Activated naive CD4-positive, alpha-beta T cell treated with anti-CD3 and anti-CD28 coated beads, Interleukin-2, amount 50 U/mL, for 72 hours (primary cell): ENCODE measurements at regions not wholly inside any gene's neighbourhood (a gene's known extent, or its start where the extent isn't known, plus 50 kb on each side); places are given as distances from the start of the nearest gene placed in this dataset.

Source experiments
- ATAC-seq, 2 donors: fragments of 150-1000 bp; cut with Tn5 transposase; 2 replicates each; pipeline ENCODE4 v1.10.0; 2021; ENCODE audit warnings: mild to moderate bottlenecking in 2 of 2, moderate library complexity in 2 of 2
- DNase-seq, 2 donors: peaks; one replicate each; pipeline ENCODE4 v3.0.0; 2021 to 2022; ENCODE audit warnings: low spot score in 2 of 2
- H3K27ac Mint-ChIP-seq, 2 donors: one replicate each; pipeline ENCODE4 v1.8.0; 2022; ENCODE audit warnings: mild to moderate bottlenecking in 2 of 2, mixed read lengths in 2 of 2
- H3K36me3 Mint-ChIP-seq, 2 donors: one replicate each; pipeline ENCODE4 v1.8.0; 2022; ENCODE audit warnings: mixed read lengths in 2 of 2
- H3K9me3 Mint-ChIP-seq, 2 donors: one replicate each; pipeline ENCODE4 v1.8.0; 2022; ENCODE audit warnings: mixed read lengths in 2 of 2

GRCh38 chr2:51693640-51694039, 661.7 kb upstream of the NRXN1 start:
- ATAC-seq (no peak), DNase-seq (no peak)
- H3K27ac Mint-ChIP-seq, result no peak overlapping the region
- no peaks in the 10 kb centered on the region for H3K36me3 Mint-ChIP-seq
- peaks cover 3 to 12% of the 10 kb centered on the region in 2 donors for H3K9me3 Mint-ChIP-seq

DNA sequence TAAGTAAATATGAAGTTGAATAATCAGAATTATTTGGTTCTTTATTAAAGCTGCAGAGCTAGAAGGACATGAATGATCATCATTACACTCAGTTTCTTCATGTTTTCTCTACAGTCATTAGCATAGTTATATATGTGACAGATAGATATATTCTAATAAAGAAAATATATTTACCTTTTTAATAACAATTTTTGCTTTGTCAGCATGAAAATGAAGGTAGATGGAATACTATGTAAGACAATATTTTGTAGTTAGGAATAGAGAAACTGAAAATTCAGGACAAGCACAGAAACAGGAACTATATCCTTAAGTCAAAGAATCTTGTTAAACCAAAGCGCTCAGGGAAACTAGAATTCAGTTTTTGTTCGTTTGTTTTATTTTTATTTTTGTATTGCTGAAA, 649.9 kb upstream of the NRXN1 start:
- no peaks in the 10 kb centered on the region for H3K36me3 Mint-ChIP-seq
- H3K9me3 Mint-ChIP-seq, result peaks cover 9 to 15% of the 10 kb centered on the region in 2 donors
- ATAC-seq (no peak), DNase-seq (no peak)
- no peak overlapping the region for H3K27ac Mint-ChIP-seq

GRCh38 chr2:51673628-51674027, 641.7 kb upstream of the NRXN1 start:
- peaks cover 0 to 14% of the 10 kb centered on the region in 2 donors for H3K9me3 Mint-ChIP-seq
- DNase-seq, result no peak
- no peaks in the 10 kb centered on the region for H3K36me3 Mint-ChIP-seq
- no peak overlapping the region for H3K27ac Mint-ChIP-seq
- no peak for ATAC-seq

GRCh38 chr2:51667679-51668078, 635.7 kb upstream of the NRXN1 start:
- ATAC-seq, result no peak
- H3K27ac Mint-ChIP-seq, result no peak overlapping the region
- H3K36me3 Mint-ChIP-seq, result no peaks in the 10 kb centered on the region
- DNase-seq, result no peak
- H3K9me3 Mint-ChIP-seq, result peaks cover 5 to 10% of the 10 kb centered on the region in 2 donors

GRCh38 chr2:51662187-51662586, 630.3 kb upstream of the NRXN1 start:
- H3K27ac Mint-ChIP-seq, result no peak overlapping the region
- ATAC-seq, result no peak
- no peaks in the 10 kb centered on the region for H3K36me3 Mint-ChIP-seq
- no peak for DNase-seq
- H3K9me3 Mint-ChIP-seq, result peaks cover 5 to 8% of the 10 kb centered on the region in 2 donors

DNA sequence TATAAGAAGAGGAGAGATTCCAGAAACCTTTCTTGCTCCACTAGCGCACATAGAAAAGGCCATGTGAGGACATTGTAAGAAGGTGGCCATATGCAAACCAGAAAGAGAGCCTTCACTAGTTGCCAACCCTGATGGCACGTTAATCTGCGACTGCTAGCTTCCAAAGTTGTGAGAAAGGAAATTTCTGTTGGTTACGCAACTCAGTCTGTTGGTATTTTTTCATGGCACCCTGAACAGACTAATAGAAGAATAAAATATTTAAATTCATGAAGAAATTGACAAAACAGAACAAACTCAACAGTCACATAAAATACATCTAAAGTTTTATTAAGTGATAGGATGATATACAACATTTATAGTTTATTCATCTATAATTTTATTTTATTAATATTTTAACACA, 625.9 kb upstream of the NRXN1 start:
- H3K9me3 Mint-ChIP-seq, result peaks cover 3 to 16% of the 10 kb centered on the region in 2 donors
- H3K27ac Mint-ChIP-seq, result no peak overlapping the region
- no peaks in the 10 kb centered on the region for H3K36me3 Mint-ChIP-seq
- no peak for DNase-seq
- no peak for ATAC-seq

DNA sequence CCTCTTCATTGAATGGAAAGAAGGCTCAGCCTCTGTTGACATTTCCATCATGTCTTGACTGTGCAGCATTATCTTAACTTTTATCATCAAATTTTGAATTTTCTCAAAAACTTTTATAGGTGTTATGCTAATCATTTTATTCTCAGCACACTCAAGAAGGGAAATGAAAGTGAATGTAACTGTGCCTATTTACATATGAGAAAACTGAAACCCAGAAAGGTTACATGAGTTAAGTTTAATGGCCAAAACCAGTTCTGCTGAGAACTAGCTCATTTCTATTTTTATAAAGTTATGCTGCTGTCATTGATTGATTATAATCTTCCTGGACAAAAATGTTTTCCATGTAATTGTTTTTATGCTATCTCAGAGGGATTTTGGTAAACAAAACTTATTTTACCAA, 618.8 kb upstream of the NRXN1 start:
- H3K27ac Mint-ChIP-seq, result no peak overlapping the region
- H3K36me3 Mint-ChIP-seq, result no peaks in the 10 kb centered on the region
- ATAC-seq (no peak), DNase-seq (no peak)
- H3K9me3 Mint-ChIP-seq, result peaks cover 8 to 26% of the 10 kb centered on the region in 2 donors

- DNase-seq (no peak), ATAC-seq (no peak)
- H3K27ac Mint-ChIP-seq, result no peak overlapping the region
- no peaks in the 10 kb centered on the region for H3K36me3 Mint-ChIP-seq
- H3K9me3 Mint-ChIP-seq, result peaks cover 8 to 26% of the 10 kb centered on the region in 2 donors
These were observed 617.4 kb upstream of the NRXN1 start for GRCh38 chr2:51649366-51649765.

GRCh38 chr2:51638811-51639210, 606.9 kb upstream of the NRXN1 start:
- Mint-ChIP-seq H3K9me3 (peaks cover 17 to 21% of the 10 kb centered on the region in 2 donors), H3K27ac (no peak overlapping the region), H3K36me3 (no peaks in the 10 kb centered on the region)
- ATAC-seq (no peak), DNase-seq (no peak)

DNA sequence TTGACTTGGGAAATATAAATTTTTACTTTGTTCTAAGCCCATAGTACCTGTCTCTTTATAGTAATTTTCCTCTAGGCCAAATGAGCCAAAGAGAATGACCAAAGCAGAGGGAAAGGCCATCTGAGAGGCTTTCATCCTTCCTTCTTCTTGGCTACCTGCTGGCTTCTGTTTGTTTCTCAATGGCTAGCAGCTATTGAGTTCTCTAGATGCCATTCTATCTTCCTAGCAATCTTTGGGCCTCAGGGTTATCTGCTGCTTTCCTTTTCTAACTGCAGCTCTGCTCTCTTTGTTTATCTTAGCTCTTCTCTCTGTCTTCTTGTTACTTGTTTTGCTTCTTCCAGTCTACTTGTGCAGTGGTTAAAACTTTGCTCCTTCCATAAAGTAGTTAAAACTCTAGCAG, 601.1 kb upstream of the NRXN1 start:
- DNase-seq (no peak), ATAC-seq (no peak)
- Mint-ChIP-seq H3K9me3 (peaks cover 8 to 22% of the 10 kb centered on the region in 2 donors), H3K27ac (no peak overlapping the region), H3K36me3 (no peaks in the 10 kb centered on the region)

DNA sequence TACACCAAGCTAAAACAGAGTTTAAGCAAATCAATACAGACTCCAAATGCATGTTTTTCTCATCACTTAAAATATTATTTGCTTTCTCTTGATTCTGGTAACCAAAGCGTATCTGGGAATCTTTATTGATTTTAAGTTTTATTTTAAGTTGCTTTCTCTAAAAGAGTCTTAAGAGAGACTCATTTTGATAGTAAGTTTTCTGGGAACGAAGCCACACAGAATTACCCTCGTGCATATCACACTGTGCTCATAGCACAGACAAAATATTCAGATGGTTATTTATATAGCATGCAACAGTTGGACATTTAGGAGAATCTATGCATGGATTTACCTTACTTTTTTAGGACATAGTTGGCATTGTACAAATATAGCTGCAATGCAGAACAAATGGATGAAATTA, 597.5 kb upstream of the NRXN1 start:
- Mint-ChIP-seq H3K27ac (no peak overlapping the region), H3K36me3 (no peaks in the 10 kb centered on the region), H3K9me3 (peaks cover 5 to 16% of the 10 kb centered on the region in 2 donors)
- ATAC-seq (no peak), DNase-seq (no peak)

DNA sequence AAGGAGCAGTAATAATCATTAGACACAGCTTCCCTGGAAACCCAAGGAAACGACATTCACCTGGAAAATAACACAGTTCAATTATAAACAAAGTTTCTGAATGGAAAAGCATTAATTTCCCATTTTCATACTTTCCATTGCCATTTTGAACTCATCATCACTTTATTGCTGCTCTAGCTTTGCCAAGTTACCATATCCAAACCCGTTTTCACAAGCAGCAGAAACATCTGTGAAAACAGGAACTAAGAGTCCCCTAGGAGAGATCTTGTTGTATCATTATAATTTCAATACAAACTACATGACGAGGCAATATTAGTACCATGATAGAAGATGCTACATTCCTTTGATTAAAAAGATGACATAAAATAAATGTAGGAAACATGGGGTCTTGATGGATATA, 597.0 kb upstream of the NRXN1 start:
- Mint-ChIP-seq H3K36me3 (no peaks in the 10 kb centered on the region), H3K27ac (no peak overlapping the region), H3K9me3 (peaks cover 5 to 12% of the 10 kb centered on the region in 2 donors)
- no peak for ATAC-seq
- DNase-seq, result no peak

DNA sequence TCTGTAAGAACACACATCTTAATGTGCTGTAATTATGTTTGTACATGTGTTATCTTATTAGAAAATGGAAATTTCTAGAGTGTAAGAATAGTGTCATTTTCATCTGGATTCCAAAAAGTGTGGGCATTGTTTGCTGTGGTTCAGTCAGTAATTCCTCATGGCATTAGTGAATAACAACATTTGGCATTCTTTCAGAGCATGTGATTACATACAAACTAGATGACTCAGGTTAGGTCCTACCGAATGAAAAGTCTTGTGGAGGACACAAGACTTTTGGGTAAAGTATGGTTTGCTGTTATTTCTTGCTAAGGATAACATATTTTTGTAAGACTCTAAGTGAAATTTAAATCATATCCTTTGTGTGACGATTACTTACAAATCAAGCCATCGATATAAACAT, 593.1 kb upstream of the NRXN1 start:
- no peaks in the 10 kb centered on the region for H3K36me3 Mint-ChIP-seq
- ATAC-seq, result no peak

GRCh38 chr2:51620796-51621195, 588.9 kb upstream of the NRXN1 start:
- ATAC-seq (no peak), DNase-seq (no peak)
- peaks cover 0 to 8% of the 10 kb centered on the region in 2 donors for H3K36me3 Mint-ChIP-seq
- H3K27ac Mint-ChIP-seq, result no peak overlapping the region
- H3K9me3 Mint-ChIP-seq, result peaks cover 28 to 35% of the 10 kb centered on the region in 2 donors

More for the DNA sequence above, 593.1 kb upstream of the NRXN1 start:
- Mint-ChIP-seq H3K9me3 (peaks cover 16 to 26% of the 10 kb centered on the region in 2 donors), H3K27ac (no peak overlapping the region)
- DNase-seq, result no peak

GRCh38 chr2:51619961-51620360, 588.0 kb upstream of the NRXN1 start:
- no peak for ATAC-seq

GRCh38 chr2:51612387-51612786, 580.5 kb upstream of the NRXN1 start:
- DNase-seq (no peak), ATAC-seq (no peak)
- H3K9me3 Mint-ChIP-seq, result peaks cover 20 to 24% of the 10 kb centered on the region in 2 donors
- no peak overlapping the region for H3K27ac Mint-ChIP-seq
- peaks cover 0 to 8% of the 10 kb centered on the region in 2 donors for H3K36me3 Mint-ChIP-seq

More at GRCh38 chr2:51619961-51620360, 588.0 kb upstream of the NRXN1 start:
- H3K27ac Mint-ChIP-seq, result no peak overlapping the region
- H3K36me3 Mint-ChIP-seq, result peaks cover 0 to 8% of the 10 kb centered on the region in 2 donors
- peaks cover 28 to 35% of the 10 kb centered on the region in 2 donors for H3K9me3 Mint-ChIP-seq
- no peak for DNase-seq

DNA sequence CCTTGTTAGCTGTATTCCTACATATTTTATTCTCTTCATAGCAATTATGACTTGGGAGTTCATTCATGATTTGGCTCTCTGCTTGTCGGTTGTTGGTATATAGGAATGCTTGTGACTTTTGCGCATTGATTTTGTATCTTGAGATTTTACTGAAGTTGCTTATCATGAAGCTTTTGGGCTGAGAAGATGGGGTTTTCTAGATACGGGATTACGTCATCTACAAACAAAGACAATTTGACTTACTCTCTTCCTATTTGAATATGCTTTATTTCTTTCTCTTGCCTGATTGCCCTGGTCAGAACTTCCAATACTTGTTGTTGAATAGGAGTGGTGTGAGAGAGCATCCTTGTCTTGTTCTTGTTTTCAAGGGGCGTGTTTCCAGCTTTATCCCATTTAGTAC, 569.8 kb upstream of the NRXN1 start:
- Mint-ChIP-seq H3K9me3 (peaks cover 35 to 39% of the 10 kb centered on the region in 2 donors), H3K27ac (no peak overlapping the region), H3K36me3 (no peaks in the 10 kb centered on the region)
- DNase-seq (no peak), ATAC-seq (no peak)

- H3K27ac Mint-ChIP-seq, result no peak overlapping the region
- no peaks in the 10 kb centered on the region for H3K36me3 Mint-ChIP-seq
- ATAC-seq (no peak), DNase-seq (no peak)
- peaks cover 15 to 17% of the 10 kb centered on the region in 2 donors for H3K9me3 Mint-ChIP-seq
These were observed 565.2 kb upstream of the NRXN1 start for GRCh38 chr2:51597086-51597485.

DNA sequence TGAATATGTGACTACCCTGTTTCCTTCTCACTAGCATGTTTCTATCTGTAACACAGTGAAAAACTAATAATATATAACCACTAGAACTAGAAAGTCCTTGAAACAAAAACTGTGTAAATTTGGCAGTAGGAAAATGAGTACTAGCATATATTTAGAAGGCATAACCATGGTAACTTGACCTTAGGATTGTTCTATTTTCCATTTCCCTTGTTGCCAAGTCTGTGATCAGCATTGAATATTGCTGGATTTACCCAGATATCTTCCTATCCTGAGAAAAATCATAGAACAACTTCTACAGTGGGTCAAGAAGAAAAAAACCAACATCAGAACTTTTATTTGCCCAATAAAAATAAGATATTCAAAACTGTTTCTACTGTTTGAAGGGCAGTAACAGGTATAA, 563.9 kb upstream of the NRXN1 start:
- Mint-ChIP-seq H3K9me3 (peaks cover 7 to 12% of the 10 kb centered on the region in 2 donors), H3K36me3 (no peaks in the 10 kb centered on the region)
- DNase-seq, result no peak

More for the DNA sequence above, 563.9 kb upstream of the NRXN1 start:
- no peak overlapping the region for H3K27ac Mint-ChIP-seq
- ATAC-seq, result no peak
